Uterus (tissue), 3 donors: ENCODE measurements at regions not wholly inside any gene's neighbourhood (a gene's known extent, or its start where the extent isn't known, plus 50 kb on each side); places are given as distances from the start of the nearest gene placed in this dataset.
A peak's percentile ranks its signal among the peaks of the same experiment; 100 is the strongest.

Experiments
- DNase-seq, 2 donors: peaks; one replicate each; pipeline ENCODE4 v3.0.0-alpha.2; 2019 to 2020
- H3K27ac ChIP-seq, 2 donors: fragments of 200-600 bp; sonication (generic); 1 replicate in 1 of 2; 2 replicates in 1 of 2; pipeline ENCODE4 v1.5.1; 2016 to 2018
- H3K27me3 ChIP-seq, 2 donors: fragments of 200-600 bp; sonication (generic); one replicate each; pipeline ENCODE4 v1.5.1; 2018 to 2019; ENCODE audit warnings: control low read depth in 1 of 2
- H3K36me3 ChIP-seq, 2 donors: fragments of 200-600 bp; sonication (generic); one replicate each; pipeline ENCODE4 v1.5.1; 2019; ENCODE audit warnings: control low read depth in 1 of 2
- H3K4me1 ChIP-seq, 2 donors: fragments of 200-600 bp; sonication (generic); one replicate each; pipeline ENCODE4 v1.5.1; 2018 to 2019; ENCODE audit warnings: control low read depth in 1 of 2
- H3K4me3 ChIP-seq, 2 donors: fragments of 200-600 bp; sonication (generic); 1 replicate in 1 of 2; 2 replicates in 1 of 2; pipeline ENCODE4 v1.5.1; 2018 to 2019; ENCODE audit warnings: mild to moderate bottlenecking in 1 of 2
- H3K9me3 ChIP-seq, 2 donors: fragments of 200-600 bp; sonication (generic); one replicate each; pipeline ENCODE4 v1.5.1; 2019; ENCODE audit warnings: control low read depth in 1 of 2
- CTCF ChIP-seq, 4 experiments: fragments of 200-600 bp in 2 of 4; fragments of 450-650 bp in 2 of 4; sonication (generic) in 2 of 4; IDR thresholded peaks; one replicate each; pipeline ENCODE4 v1.5.1; 2016 to 2019; ENCODE audit warnings: antibody characterized with exemption in 4 of 4, mild to moderate bottlenecking in 2 of 4, moderate library complexity in 1 of 4
- POLR2A ChIP-seq, 2 donors: fragments of 450-650 bp; IDR thresholded peaks; one replicate each; pipeline ENCODE4 v1.6.1; 2016; ENCODE audit warnings: antibody characterized with exemption in 2 of 2, mild to moderate bottlenecking in 1 of 2, moderate library complexity in 1 of 2
- intact Hi-C: fragments of 100-400 bp; cut with DNase I; formaldehyde crosslinking; loops from one replicate; pipeline ENCODE4 v1.15.1; 2023; ENCODE audit warnings: low total_unique reads
- donor health status: DM: yes; HTN: yes; CAD: no.

GRCh38 chr20:50311308-50312001 lies 120.8 kb downstream of the CEBPB start:
- Histone ChIP-seq H3K27ac (peak overlapping the region; percentile 96 to 99), H3K4me1 (peaks cover 0 to 14% of the 10 kb centered on the region in 2 donors), H3K27me3 (no peaks in the 10 kb centered on the region), H3K9me3 (no peaks in the 10 kb centered on the region), H3K36me3 (no peaks in the 10 kb centered on the region), H3K4me3 (no peak overlapping the region)
- DNase-seq = no peak
- TF ChIP-seq POLR2A (IDR thresholded peaks at IDR 0.05) = no peak
- no peak for TF ChIP-seq CTCF (IDR thresholded peaks at IDR 0.05)
- intact Hi-C loops = no loop called here

GRCh38 chr20:50312002-50312681 lies 121.5 kb downstream of the CEBPB start:
- Histone ChIP-seq H3K36me3 (no peaks in the 10 kb centered on the region), H3K27ac (peak overlapping the region; percentile 96 to 99), H3K4me1 (peaks cover 0 to 14% of the 10 kb centered on the region in 2 donors), H3K9me3 (no peaks in the 10 kb centered on the region), H3K4me3 (no peak overlapping the region), H3K27me3 (no peaks in the 10 kb centered on the region)
- DNase-seq = no peak
- intact Hi-C loops = no loop called here
- TF ChIP-seq CTCF (IDR thresholded peaks at IDR 0.05) (no peak), POLR2A (IDR thresholded peaks at IDR 0.05) (no peak)

- peak; percentile 79 to 81 for DNase-seq
- H3K27me3 ChIP-seq = no peaks in the 10 kb centered on the region
- no peaks in the 10 kb centered on the region for H3K9me3 ChIP-seq
- peak overlapping the region; percentile 96 to 99 for H3K27ac ChIP-seq
- TF ChIP-seq CTCF (IDR thresholded peaks at IDR 0.05) (no peak), POLR2A (IDR thresholded peaks at IDR 0.05) (no peak)
- intact Hi-C loops = no loop called here
- no peaks in the 10 kb centered on the region for H3K36me3 ChIP-seq
- H3K4me3 ChIP-seq = no peak overlapping the region
- peaks cover 0 to 11% of the 10 kb centered on the region in 2 donors for H3K4me1 ChIP-seq
These were observed 122.3 kb downstream of the CEBPB start for GRCh38 chr20:50312682-50313521.

GRCh38 chr20:50313522-50313820 lies 122.8 kb downstream of the CEBPB start:
- H3K9me3 ChIP-seq = no peaks in the 10 kb centered on the region
- no peaks in the 10 kb centered on the region for H3K27me3 ChIP-seq
- no peak for TF ChIP-seq POLR2A (IDR thresholded peaks at IDR 0.05)
- DNase-seq = no peak
- H3K4me3 ChIP-seq = no peak overlapping the region
- intact Hi-C loops = no loop called here
- H3K4me1 ChIP-seq = peaks cover 0 to 6% of the 10 kb centered on the region in 2 donors
- H3K27ac ChIP-seq = peak overlapping the region; percentile 96 to 99
- H3K36me3 ChIP-seq = no peaks in the 10 kb centered on the region

- DNase-seq = no peak
- no peaks in the 10 kb centered on the region for H3K9me3 ChIP-seq
- H3K27ac ChIP-seq = peak overlapping the region; percentile 3 to 99
- no peaks in the 10 kb centered on the region for H3K36me3 ChIP-seq
- H3K4me1 ChIP-seq = peaks cover 0 to 5% of the 10 kb centered on the region in 2 donors
- no peak overlapping the region for H3K4me3 ChIP-seq
- intact Hi-C loops = no loop called here
- no peaks in the 10 kb centered on the region for H3K27me3 ChIP-seq
- TF ChIP-seq CTCF (IDR thresholded peaks at IDR 0.05) (no peak), POLR2A (IDR thresholded peaks at IDR 0.05) (no peak)
These were observed 123.4 kb downstream of the CEBPB start for GRCh38 chr20:50313827-50314677.
